Calu3 (cell line): ENCODE measurements at regions not wholly inside any gene's neighbourhood (a gene's known extent, or its start where the extent isn't known, plus 50 kb on each side); places are given as distances from the start of the nearest gene placed in this dataset.
A peak's percentile ranks its signal among the peaks of the same experiment; 100 is the strongest.

Source experiments
- BruUV-seq: library from RNA; stranded (reverse); fragments of 400-500 nt; replicated peaks from 2 replicates; lab custom pipeline; 2021; lab: Mats Ljungman, UMichigan
- CTCF ChIA-PET: fragments of 300-600 bp; sonication (Branson Sonifier 250); formaldehyde crosslinking; loops from one replicate; lab custom pipeline; 2022; ENCODE audit warnings: antibody characterized with exemption; lab: Charles Lee
- DNase-seq: peaks from one replicate; pipeline ENCODE4 v3.0.0; 2022
- H3K27ac Mint-ChIP-seq: one replicate; pipeline ENCODE4 v1.8.0; 2022; ENCODE audit warnings: mixed read lengths; ENCODE audit not compliant: unreplicated experiment
- H3K27me3 Mint-ChIP-seq: one replicate; pipeline ENCODE4 v1.8.0; 2022; ENCODE audit warnings: mixed read lengths; ENCODE audit not compliant: unreplicated experiment
- H3K36me3 Mint-ChIP-seq: one replicate; pipeline ENCODE4 v1.8.0; 2022; ENCODE audit warnings: mild to moderate bottlenecking, moderate library complexity, mixed read lengths; ENCODE audit not compliant: insufficient read depth, unreplicated experiment
- H3K4me1 Mint-ChIP-seq: one replicate; pipeline ENCODE4 v1.8.0; 2022; ENCODE audit warnings: mild to moderate bottlenecking, low read depth, mixed read lengths; ENCODE audit not compliant: unreplicated experiment
- H3K4me3 Mint-ChIP-seq: one replicate; pipeline ENCODE4 v1.8.0; 2022; ENCODE audit warnings: mild to moderate bottlenecking, low read depth, moderate library complexity, mixed read lengths; ENCODE audit not compliant: unreplicated experiment
- H3K9me3 Mint-ChIP-seq: one replicate; pipeline ENCODE4 v1.8.0; 2022; ENCODE audit warnings: low read depth, mixed read lengths; ENCODE audit not compliant: unreplicated experiment
- intact Hi-C: fragments of 100-400 bp; cut with micrococcal nuclease; formaldehyde crosslinking; loops from one replicate; pipeline ENCODE4 v1.10.0; 2022; ENCODE audit not compliant: unreplicated experiment
- TF ChIP-seq, protein P1 (sequence below): fragments of 200-600 bp; IDR thresholded peaks from one replicate; pipeline ENCODE4 v1.8.0; 2022; ENCODE audit warnings: antibody characterized with exemption; ENCODE audit not compliant: unreplicated experiment

DNA sequence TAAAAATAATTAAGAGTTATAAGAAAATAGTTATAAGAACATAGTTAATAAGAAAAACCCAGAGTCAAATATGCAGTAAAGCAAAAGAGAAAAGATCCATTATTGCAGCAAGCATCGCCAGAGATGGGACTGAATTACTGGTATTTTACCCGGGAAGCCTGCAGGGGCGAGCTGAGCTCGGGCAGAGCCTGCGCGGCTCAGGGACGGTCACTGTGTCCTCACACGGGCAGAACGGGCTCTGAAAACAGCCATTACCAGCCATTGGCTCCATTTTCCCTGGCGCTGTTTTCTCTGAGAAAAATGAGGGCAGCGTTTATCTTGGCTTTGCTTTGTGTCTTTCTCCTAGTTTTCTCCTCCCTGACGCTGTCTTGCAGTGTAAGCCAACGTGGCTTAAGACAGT is 95.3 kb upstream of the ALKAL2 start:
- peak; percentile 37 for DNase-seq
- no peaks in the 10 kb centered on the region for H3K27me3 Mint-ChIP-seq

DNA sequence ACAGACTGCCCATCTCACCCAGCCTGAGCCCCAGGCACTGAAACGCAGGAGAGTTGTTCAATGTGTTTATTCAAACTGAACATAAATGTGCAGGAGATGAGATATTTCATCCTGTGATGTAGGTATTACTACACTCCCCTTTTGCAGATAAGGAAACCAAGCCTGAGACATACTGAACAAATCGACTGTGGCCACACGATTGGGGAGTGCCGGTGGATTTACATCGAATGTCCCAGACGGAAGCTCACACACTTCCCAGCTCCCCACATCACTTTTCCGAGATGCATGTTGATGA is 94.8 kb upstream of the ALKAL2 start:
- no peaks in the 10 kb centered on the region for H3K27me3 Mint-ChIP-seq
- no peaks in the 10 kb centered on the region for H3K36me3 Mint-ChIP-seq
- TF ChIP-seq, protein P1, sequence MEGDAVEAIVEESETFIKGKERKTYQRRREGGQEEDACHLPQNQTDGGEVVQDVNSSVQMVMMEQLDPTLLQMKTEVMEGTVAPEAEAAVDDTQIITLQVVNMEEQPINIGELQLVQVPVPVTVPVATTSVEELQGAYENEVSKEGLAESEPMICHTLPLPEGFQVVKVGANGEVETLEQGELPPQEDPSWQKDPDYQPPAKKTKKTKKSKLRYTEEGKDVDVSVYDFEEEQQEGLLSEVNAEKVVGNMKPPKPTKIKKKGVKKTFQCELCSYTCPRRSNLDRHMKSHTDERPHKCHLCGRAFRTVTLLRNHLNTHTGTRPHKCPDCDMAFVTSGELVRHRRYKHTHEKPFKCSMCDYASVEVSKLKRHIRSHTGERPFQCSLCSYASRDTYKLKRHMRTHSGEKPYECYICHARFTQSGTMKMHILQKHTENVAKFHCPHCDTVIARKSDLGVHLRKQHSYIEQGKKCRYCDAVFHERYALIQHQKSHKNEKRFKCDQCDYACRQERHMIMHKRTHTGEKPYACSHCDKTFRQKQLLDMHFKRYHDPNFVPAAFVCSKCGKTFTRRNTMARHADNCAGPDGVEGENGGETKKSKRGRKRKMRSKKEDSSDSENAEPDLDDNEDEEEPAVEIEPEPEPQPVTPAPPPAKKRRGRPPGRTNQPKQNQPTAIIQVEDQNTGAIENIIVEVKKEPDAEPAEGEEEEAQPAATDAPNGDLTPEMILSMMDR, result no peak
- no peak for DNase-seq
- peaks cover 2% of the 10 kb centered on the region for H3K9me3 Mint-ChIP-seq
- H3K4me1 Mint-ChIP-seq, result peaks cover 7% of the 10 kb centered on the region
- no peak overlapping the region for H3K27ac Mint-ChIP-seq
- CTCF ChIA-PET, result no interaction called here
- H3K4me3 Mint-ChIP-seq, result no peak overlapping the region
- BruUV-seq, result no TSS peak
- intact Hi-C loops, result no loop called here

More for the DNA sequence above, 95.3 kb upstream of the ALKAL2 start:
- Mint-ChIP-seq H3K36me3 (no peaks in the 10 kb centered on the region), H3K4me3 (peak overlapping the region; percentile 43), H3K9me3 (peaks cover 2% of the 10 kb centered on the region), H3K27ac (no peak overlapping the region), H3K4me1 (peaks cover 7% of the 10 kb centered on the region)
- CTCF ChIA-PET, result no interaction called here
- TF ChIP-seq, protein P1, result no peak
- no TSS peak for BruUV-seq
- intact Hi-C loops, result no loop called here

DNA sequence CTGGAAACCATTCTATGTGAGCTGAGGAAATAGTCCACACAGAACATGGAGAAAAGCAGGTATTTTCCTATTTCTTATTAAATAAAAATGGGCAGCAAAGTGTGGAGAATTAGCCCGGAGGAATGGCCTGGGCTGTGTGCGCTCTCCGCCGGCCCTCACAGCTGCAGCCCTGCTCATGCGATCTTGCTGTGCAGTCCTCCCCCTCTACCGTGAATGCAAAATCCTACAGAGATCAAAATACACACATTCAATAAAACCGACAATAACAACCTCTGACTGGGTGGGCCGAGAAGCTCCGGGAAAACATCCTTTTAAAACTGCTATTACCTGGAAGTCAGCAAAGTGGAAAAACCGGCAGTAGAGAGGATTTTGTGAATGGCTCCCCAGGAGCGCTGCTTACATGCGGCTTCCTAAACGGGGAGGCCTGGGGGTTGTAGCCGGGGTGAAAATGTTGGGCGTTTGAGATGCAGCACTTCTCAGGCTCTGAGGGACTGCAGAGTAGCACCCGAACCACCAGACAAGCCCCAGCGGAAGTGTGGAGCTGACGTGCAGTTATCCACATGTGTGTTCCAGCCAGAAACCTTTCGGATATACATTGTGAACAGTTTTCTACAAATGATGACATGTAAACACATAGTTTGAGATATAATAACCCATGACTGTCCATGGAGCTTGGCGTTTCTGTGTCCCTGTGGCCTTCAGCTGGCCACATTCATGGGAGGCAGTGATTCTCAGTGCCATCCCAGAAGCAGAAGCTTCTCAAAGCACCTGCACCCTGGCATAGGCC is 94.2 kb upstream of the ALKAL2 start:
- Mint-ChIP-seq H3K27me3 (no peaks in the 10 kb centered on the region), H3K27ac (no peak overlapping the region), H3K9me3 (peaks cover 6% of the 10 kb centered on the region), H3K4me3 (no peak overlapping the region), H3K4me1 (peaks cover 7% of the 10 kb centered on the region), H3K36me3 (no peaks in the 10 kb centered on the region)
- CTCF ChIA-PET, result no interaction called here
- TF ChIP-seq, protein P1, result no peak
- intact Hi-C loops, result no loop called here
- DNase-seq, result no peak
- BruUV-seq, result no TSS peak

DNA sequence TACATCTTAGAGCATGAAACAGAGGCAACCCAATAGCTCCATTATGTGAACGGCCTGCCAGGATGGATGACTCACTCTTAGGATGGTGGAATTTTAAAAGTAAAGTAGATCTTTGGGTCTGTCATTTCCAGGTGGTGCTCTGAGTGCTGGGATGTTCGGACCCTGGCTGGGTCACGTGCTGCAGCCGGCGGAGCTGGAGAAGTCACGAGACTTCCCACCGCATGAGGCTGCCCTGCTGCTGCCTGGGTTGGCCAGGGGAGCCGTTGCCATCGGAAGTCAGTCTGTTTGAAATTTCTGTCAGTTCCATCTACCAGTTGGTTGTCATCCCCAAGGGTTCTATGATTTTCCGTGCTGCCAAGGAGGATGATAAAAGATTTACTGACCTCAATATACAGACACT is 93.3 kb upstream of the ALKAL2 start:
- intact Hi-C loops, result no loop called here
- H3K4me1 Mint-ChIP-seq, result peaks cover 7% of the 10 kb centered on the region
- no peak overlapping the region for H3K4me3 Mint-ChIP-seq
- BruUV-seq, result no TSS peak
- no peaks in the 10 kb centered on the region for H3K27me3 Mint-ChIP-seq
- no peak overlapping the region for H3K27ac Mint-ChIP-seq
- no peaks in the 10 kb centered on the region for H3K36me3 Mint-ChIP-seq
- TF ChIP-seq, protein P1, result no peak
- CTCF ChIA-PET, result no interaction called here
- H3K9me3 Mint-ChIP-seq, result peaks cover 6% of the 10 kb centered on the region
- DNase-seq, result no peak
